Bronchial epithelial cell (primary cell): ENCODE measurements at regions not wholly inside any gene's neighbourhood (a gene's known extent, or its start where the extent isn't known, plus 50 kb on each side); places are given as distances from the start of the nearest gene placed in this dataset.
A peak's percentile ranks its signal among the peaks of the same experiment; 100 is the strongest.
"Not testable (repeated sequence)": the region's sequence is repeated elsewhere in the genome, so short reads cannot be mapped to it uniquely, and the experiment has no call there.

Experiments used
- DNase-seq: peaks from one replicate; pipeline ENCODE4 v3.0.0-alpha.2; 2010; ENCODE audit warnings: low read depth
- FAIRE-seq: peaks from 2 replicates; lab custom pipeline; 2011; peaks lifted over from hg19 to GRCh38; lab: Jason Lieb, UNC
- H3K27me3 ChIP-seq: 2 replicates; pipeline ENCODE4 v1.5.1; 2011; ENCODE audit warnings: low read length; ENCODE audit not compliant: control insufficient read depth, insufficient read depth
- H3K36me3 ChIP-seq: 2 replicates; pipeline ENCODE4 v1.5.1; 2011; ENCODE audit warnings: low read length; ENCODE audit not compliant: control insufficient read depth, insufficient read depth
- H3K4me3 ChIP-seq: 2 replicates; pipeline ENCODE4 v1.5.1; 2011; ENCODE audit warnings: mild to moderate bottlenecking, low read depth, low read length, control low read depth
- TF ChIP-seq, protein P1 (sequence below): IDR thresholded peaks from 2 replicates; pipeline ENCODE4 v1.5.1; 2011; ENCODE audit warnings: mild to moderate bottlenecking, moderate library complexity, low read length, control low read depth, inconsistent platforms; ENCODE audit not compliant: insufficient read depth, severe bottlenecking

DNA sequence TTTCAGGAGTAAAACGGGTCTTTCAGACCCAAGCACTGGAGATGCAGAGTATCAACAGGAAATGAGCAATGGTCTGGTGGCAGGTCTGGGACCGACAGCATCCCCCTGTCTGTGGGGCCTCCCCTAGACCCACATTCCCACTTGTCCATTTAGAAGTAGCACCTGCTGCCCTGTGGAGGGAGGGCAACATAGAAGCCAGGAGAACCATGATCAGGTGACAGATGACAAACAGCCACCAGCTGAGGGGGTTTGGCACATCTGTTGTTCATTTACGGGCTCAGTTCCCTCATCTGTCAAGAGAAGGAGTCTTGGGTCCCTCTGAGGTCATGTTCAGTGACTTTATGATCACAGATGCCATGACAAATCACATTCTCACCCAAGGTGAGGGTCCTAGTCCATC is 77.9 kb upstream of the SLC66A3 start:
- no peaks in the 10 kb centered on the region for H3K36me3 ChIP-seq
- no peaks in the 10 kb centered on the region for H3K27me3 ChIP-seq
- no peak overlapping the region for H3K4me3 ChIP-seq
- peak; percentile 28 for FAIRE-seq
- TF ChIP-seq, protein P1, sequence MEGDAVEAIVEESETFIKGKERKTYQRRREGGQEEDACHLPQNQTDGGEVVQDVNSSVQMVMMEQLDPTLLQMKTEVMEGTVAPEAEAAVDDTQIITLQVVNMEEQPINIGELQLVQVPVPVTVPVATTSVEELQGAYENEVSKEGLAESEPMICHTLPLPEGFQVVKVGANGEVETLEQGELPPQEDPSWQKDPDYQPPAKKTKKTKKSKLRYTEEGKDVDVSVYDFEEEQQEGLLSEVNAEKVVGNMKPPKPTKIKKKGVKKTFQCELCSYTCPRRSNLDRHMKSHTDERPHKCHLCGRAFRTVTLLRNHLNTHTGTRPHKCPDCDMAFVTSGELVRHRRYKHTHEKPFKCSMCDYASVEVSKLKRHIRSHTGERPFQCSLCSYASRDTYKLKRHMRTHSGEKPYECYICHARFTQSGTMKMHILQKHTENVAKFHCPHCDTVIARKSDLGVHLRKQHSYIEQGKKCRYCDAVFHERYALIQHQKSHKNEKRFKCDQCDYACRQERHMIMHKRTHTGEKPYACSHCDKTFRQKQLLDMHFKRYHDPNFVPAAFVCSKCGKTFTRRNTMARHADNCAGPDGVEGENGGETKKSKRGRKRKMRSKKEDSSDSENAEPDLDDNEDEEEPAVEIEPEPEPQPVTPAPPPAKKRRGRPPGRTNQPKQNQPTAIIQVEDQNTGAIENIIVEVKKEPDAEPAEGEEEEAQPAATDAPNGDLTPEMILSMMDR, result no peak
- no peak for DNase-seq

DNA sequence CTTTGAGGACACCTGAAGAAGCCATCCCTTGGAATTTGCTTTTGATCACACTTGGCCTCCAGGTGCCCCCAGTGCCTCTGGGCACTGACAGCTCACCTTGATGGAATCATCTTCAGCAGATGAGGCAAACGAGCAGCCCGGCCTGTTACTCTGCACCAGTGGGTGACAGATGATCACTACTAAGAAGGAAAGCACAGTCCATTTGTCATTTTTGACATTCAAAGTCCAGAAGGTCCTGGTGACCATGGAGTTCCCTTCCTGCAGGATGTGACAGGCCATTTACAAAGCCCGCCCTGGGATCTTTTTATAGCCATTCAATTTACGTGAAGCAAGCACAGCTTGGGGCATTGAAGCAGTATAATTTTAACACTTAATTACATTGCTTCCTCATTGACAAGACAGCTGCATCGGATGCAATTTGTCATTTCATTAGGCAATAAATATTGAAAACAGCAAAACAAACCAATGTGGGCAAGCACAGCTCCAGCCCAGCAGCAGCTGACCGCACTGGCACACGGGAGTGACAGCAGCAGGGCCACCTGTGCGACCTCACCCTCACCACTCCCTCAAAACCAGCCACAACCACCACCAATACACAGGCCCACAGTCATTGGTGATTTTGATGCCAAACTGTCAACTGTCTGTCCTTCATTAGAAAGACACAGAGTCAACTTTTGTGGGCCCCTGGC is 76.0 kb upstream of the SLC66A3 start:
- TF ChIP-seq, protein P1, result no peak
- FAIRE-seq (no peak), DNase-seq (peak; percentile 13)
- no peaks in the 10 kb centered on the region for H3K36me3 ChIP-seq
- H3K27me3 ChIP-seq, result no peaks in the 10 kb centered on the region
- no peak overlapping the region for H3K4me3 ChIP-seq

DNA sequence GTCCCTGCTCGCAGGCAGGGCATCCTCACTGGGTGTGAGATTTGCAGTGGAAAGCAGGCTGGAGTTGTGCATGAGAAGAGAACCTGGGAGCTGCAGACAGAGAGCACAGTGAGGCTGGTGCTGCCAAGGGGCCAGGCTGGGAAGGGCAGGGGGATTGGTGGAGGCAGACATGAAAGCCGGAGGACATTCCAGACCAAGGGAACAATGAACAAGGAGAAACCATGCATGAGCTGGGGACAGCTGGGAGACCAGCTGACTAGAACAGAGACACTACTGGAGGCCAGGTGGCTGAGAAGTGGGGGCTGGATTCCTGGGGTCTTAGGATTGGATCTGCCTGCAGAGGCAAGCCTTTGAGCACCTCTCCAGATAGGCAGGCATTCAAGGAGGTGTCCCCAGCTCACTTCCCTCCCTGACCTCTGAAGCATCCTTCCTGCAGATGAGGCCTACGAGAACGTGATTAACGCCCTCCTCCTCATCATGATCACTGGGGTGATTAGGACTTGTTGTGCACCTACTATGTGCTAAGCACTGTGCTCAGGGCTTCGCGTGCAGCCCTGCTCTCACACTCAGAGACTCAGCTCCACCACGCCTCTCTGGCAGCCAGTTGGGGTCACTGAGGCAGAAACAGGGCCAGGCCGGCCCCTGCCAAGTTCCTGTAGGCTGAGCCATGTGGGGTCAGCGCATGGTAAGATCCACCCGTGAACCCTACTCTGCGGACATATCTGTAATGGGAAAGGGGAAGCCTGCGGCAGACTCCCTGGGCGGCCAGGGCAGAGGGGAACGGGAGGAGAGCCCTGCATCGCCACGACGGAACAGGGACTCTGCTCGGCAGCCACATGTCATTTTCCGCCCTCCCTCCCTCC is 74.8 kb upstream of the SLC66A3 start:
- FAIRE-seq, result no peak
- no peaks in the 10 kb centered on the region for H3K36me3 ChIP-seq
- no peak overlapping the region for H3K4me3 ChIP-seq
- TF ChIP-seq, protein P1, result no peak
- no peak for DNase-seq
- H3K27me3 ChIP-seq, result no peaks in the 10 kb centered on the region

DNA sequence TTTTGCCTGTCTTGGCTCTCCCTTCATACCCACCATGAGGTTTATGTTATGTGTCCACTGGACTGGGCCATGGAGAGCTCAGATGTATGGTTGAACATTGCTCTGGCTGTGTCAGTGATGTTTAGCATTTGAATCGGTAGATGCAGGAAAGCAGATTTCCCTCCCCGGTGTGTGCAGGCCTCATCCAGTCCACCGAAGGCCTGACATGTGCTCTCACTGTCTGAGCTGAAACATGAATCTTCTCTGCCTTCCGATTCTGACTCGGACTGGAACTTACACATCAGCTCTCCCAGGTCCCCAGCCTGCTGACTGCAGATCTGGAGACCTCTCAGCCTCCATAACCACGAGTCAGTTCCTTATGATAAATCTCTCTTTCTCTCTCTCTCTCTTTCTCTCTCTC is 72.4 kb upstream of the SLC66A3 start:
- H3K36me3 ChIP-seq, result no peaks in the 10 kb centered on the region
- DNase-seq (no peak), FAIRE-seq (no peak)
- H3K27me3 ChIP-seq, result no peaks in the 10 kb centered on the region
- no peak overlapping the region for H3K4me3 ChIP-seq
- TF ChIP-seq, protein P1, result no peak

DNA sequence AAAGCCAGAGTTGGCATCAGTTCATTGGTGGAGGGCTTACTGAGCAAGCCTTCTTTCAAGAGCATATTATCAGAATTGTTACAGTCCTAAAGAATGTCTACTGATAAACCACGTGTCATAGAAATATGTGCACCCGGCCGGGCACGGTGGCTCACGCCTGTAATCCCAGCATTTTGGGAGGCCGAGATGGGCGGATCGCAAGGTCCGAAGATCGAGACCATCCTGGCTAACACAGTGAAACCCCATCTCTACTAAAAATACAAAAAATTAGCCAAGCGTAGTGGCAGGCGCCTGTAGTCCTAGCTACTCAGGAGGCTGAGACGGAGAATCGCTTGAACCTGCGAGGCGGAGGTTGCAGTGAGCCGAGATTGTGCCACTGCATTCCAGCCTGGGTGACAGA is 66.4 kb upstream of the SLC66A3 start:
- not testable (repeated sequence) for H3K27me3 ChIP-seq, H3K36me3 ChIP-seq, DNase-seq, H3K4me3 ChIP-seq, FAIRE-seq

DNA sequence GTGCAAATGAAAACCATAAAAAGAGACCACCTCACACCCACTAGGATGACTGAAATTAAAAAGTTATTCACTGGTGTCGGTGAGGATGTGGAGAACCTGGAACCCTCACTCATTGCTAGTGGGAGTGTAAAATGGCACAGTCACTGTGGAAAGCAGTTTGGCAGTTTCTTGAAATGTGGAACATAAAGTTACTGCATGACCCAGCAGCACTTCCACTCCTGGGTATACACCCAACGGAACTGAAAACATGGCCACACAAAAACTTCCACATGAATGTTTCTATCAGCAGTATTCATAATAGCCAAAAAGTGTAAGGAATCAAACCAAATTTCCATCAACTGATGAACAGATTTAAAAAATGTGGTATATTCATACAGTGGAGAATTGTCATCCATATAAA is 65.1 kb upstream of the SLC66A3 start:
- peaks cover 1% of the 10 kb centered on the region for H3K27me3 ChIP-seq
- TF ChIP-seq, protein P1, result no peak
- no peak overlapping the region for H3K4me3 ChIP-seq
- no peaks in the 10 kb centered on the region for H3K36me3 ChIP-seq
- DNase-seq (no peak), FAIRE-seq (no peak)
